Stomach smooth muscle (tissue), 2 donors: ENCODE measurements at regions not wholly inside any gene's neighbourhood (a gene's known extent, or its start where the extent isn't known, plus 50 kb on each side); places are given as distances from the start of the nearest gene placed in this dataset.
"Not testable (repeated sequence)": the region's sequence is repeated elsewhere in the genome, so short reads cannot be mapped to it uniquely, and the experiment has no call there.

Source experiments
- H3K27ac ChIP-seq: one replicate; pipeline ENCODE4 v1.7.0; 2013; ENCODE audit warnings: mild to moderate bottlenecking, low read length, inconsistent platforms
- H3K27me3 ChIP-seq, 2 donors: one replicate each; pipeline ENCODE4 v1.7.0; 2013; ENCODE audit warnings: low read length in 2 of 2; ENCODE audit not compliant: insufficient read depth in 2 of 2, control insufficient read depth in 1 of 2
- H3K36me3 ChIP-seq, 2 donors: one replicate each; pipeline ENCODE4 v1.7.0; 2013; ENCODE audit warnings: low read length in 2 of 2; ENCODE audit not compliant: control insufficient read depth in 2 of 2, insufficient read depth in 2 of 2
- H3K4me1 ChIP-seq: one replicate; pipeline ENCODE4 v1.7.0; 2013; ENCODE audit warnings: low read length; ENCODE audit not compliant: control insufficient read depth, insufficient read depth
- H3K4me3 ChIP-seq, 2 donors: one replicate each; pipeline ENCODE4 v1.7.0; 2013; ENCODE audit warnings: low read length in 2 of 2
- H3K9ac ChIP-seq, 2 donors: one replicate each; pipeline ENCODE4 v1.7.0; 2013; ENCODE audit warnings: low read length in 2 of 2, mild to moderate bottlenecking in 1 of 2
- H3K9me3 ChIP-seq, 2 donors: one replicate each; pipeline ENCODE4 v1.7.0; 2013; ENCODE audit warnings: low read length in 2 of 2; ENCODE audit not compliant: control insufficient read depth in 2 of 2
- donor health status: healthy.
- donor health status: Pancreatic carcinoma.

- Histone ChIP-seq H3K4me1 (no peaks in the 10 kb centered on the region), H3K9me3 (peaks cover 0 to 8% of the 10 kb centered on the region in 2 donors), H3K27ac (no peak overlapping the region), H3K9ac (no peak overlapping the region), H3K4me3 (no peak overlapping the region), H3K36me3 (no peaks in the 10 kb centered on the region), H3K27me3 (no peaks in the 10 kb centered on the region)
Measured at GRCh38 chr5:82512025-82512424, 233.9 kb upstream of the RPS23 start.

- no peaks in the 10 kb centered on the region for H3K36me3 ChIP-seq
- H3K9me3 ChIP-seq = peaks cover 0 to 8% of the 10 kb centered on the region in 2 donors
- H3K4me3 ChIP-seq = no peak overlapping the region
- no peaks in the 10 kb centered on the region for H3K4me1 ChIP-seq
- H3K27ac ChIP-seq = no peak overlapping the region
- no peaks in the 10 kb centered on the region for H3K27me3 ChIP-seq
- no peak overlapping the region for H3K9ac ChIP-seq
Measured at GRCh38 chr5:82511134-82511533, 233.0 kb upstream of the RPS23 start.

GRCh38 chr5:82509762-82510161 is 231.6 kb upstream of the RPS23 start:
- Histone ChIP-seq H3K27me3 (no peaks in the 10 kb centered on the region), H3K9me3 (peaks cover 0 to 8% of the 10 kb centered on the region in 2 donors), H3K36me3 (no peaks in the 10 kb centered on the region), H3K9ac (no peak overlapping the region), H3K27ac (no peak overlapping the region), H3K4me3 (no peak overlapping the region), H3K4me1 (no peaks in the 10 kb centered on the region)

GRCh38 chr5:82506390-82506789 is 228.2 kb upstream of the RPS23 start:
- not testable (repeated sequence) for H3K4me3 ChIP-seq, H3K36me3 ChIP-seq, H3K27me3 ChIP-seq, H3K4me1 ChIP-seq, H3K9ac ChIP-seq, H3K9me3 ChIP-seq, H3K27ac ChIP-seq

GRCh38 chr5:82499725-82500244 is 221.6 kb upstream of the RPS23 start:
- no peak overlapping the region for H3K9ac ChIP-seq
- H3K36me3 ChIP-seq = no peaks in the 10 kb centered on the region
- H3K27ac ChIP-seq = no peak overlapping the region
- H3K9me3 ChIP-seq = peaks cover 0 to 5% of the 10 kb centered on the region in 2 donors
- H3K27me3 ChIP-seq = no peaks in the 10 kb centered on the region
- H3K4me3 ChIP-seq = no peak overlapping the region
- H3K4me1 ChIP-seq = no peaks in the 10 kb centered on the region

GRCh38 chr5:82497242-82497641 is 219.1 kb upstream of the RPS23 start:
- H3K9me3 ChIP-seq = peaks cover 0 to 5% of the 10 kb centered on the region in 2 donors
- no peak overlapping the region for H3K9ac ChIP-seq
- no peaks in the 10 kb centered on the region for H3K4me1 ChIP-seq
- H3K4me3 ChIP-seq = no peak overlapping the region
- H3K27ac ChIP-seq = no peak overlapping the region
- H3K36me3 ChIP-seq = no peaks in the 10 kb centered on the region
- no peaks in the 10 kb centered on the region for H3K27me3 ChIP-seq

GRCh38 chr5:82494942-82495341 is 216.8 kb upstream of the RPS23 start:
- no peaks in the 10 kb centered on the region for H3K4me1 ChIP-seq
- H3K27me3 ChIP-seq = no peaks in the 10 kb centered on the region
- H3K36me3 ChIP-seq = no peaks in the 10 kb centered on the region

GRCh38 chr5:82493221-82493620 is 215.1 kb upstream of the RPS23 start:
- H3K27ac ChIP-seq = no peak overlapping the region
- H3K27me3 ChIP-seq = no peaks in the 10 kb centered on the region
- H3K9ac ChIP-seq = no peak overlapping the region
- no peaks in the 10 kb centered on the region for H3K4me1 ChIP-seq
- H3K36me3 ChIP-seq = no peaks in the 10 kb centered on the region
- H3K4me3 ChIP-seq = no peak overlapping the region
- peaks cover 0 to 5% of the 10 kb centered on the region in 2 donors for H3K9me3 ChIP-seq

More at GRCh38 chr5:82494942-82495341, 216.8 kb upstream of the RPS23 start:
- peaks cover 0 to 5% of the 10 kb centered on the region in 2 donors for H3K9me3 ChIP-seq
- H3K9ac ChIP-seq = no peak overlapping the region
- H3K27ac ChIP-seq = no peak overlapping the region
- no peak overlapping the region for H3K4me3 ChIP-seq

GRCh38 chr5:82491397-82491796 is 213.2 kb upstream of the RPS23 start:
- peaks cover 0 to 4% of the 10 kb centered on the region in 2 donors for H3K9me3 ChIP-seq
- no peak overlapping the region for H3K27ac ChIP-seq
- H3K4me3 ChIP-seq = no peak overlapping the region
- no peaks in the 10 kb centered on the region for H3K36me3 ChIP-seq
- H3K9ac ChIP-seq = no peak overlapping the region
- H3K27me3 ChIP-seq = no peaks in the 10 kb centered on the region
- no peaks in the 10 kb centered on the region for H3K4me1 ChIP-seq

GRCh38 chr5:82489683-82490082 is 211.5 kb upstream of the RPS23 start:
- Histone ChIP-seq H3K27ac (no peak overlapping the region), H3K36me3 (no peaks in the 10 kb centered on the region), H3K9ac (no peak overlapping the region), H3K9me3 (no peaks in the 10 kb centered on the region), H3K27me3 (no peaks in the 10 kb centered on the region), H3K4me3 (no peak overlapping the region), H3K4me1 (no peaks in the 10 kb centered on the region)

GRCh38 chr5:82487131-82487530 is 209.0 kb upstream of the RPS23 start:
- Histone ChIP-seq H3K4me1 (no peaks in the 10 kb centered on the region), H3K4me3 (no peak overlapping the region), H3K27ac (no peak overlapping the region), H3K36me3 (no peaks in the 10 kb centered on the region), H3K9me3 (no peaks in the 10 kb centered on the region), H3K9ac (no peak overlapping the region), H3K27me3 (no peaks in the 10 kb centered on the region)
